GM12878 (cell line): ENCODE measurements at regions not wholly inside any gene's neighbourhood (a gene's known extent, or its start where the extent isn't known, plus 50 kb on each side); places are given as distances from the start of the nearest gene placed in this dataset.

Experiments
- ATAC-seq: fragments of 200-7000 bp; cut with Tn5 transposase; 3 replicates; pipeline ENCODE4 v1.9.1; 2020; ENCODE audit warnings: mild to moderate bottlenecking, moderate library complexity
- BruUV-seq: library from RNA; stranded (reverse); fragments of 400-500 nt; replicated peaks from 2 replicates; lab custom pipeline; 2021; lab: Mats Ljungman, UMichigan
- CTCF ChIA-PET: fragments of 300-600 bp; sonication (Branson Sonifier 250); formaldehyde crosslinking; extraction: SDS; loops from one replicate; lab custom pipeline; 2021; ENCODE audit warnings: inconsistent platforms; lab: Yijun Ruan, JAX
- POLR2A ChIA-PET: fragments of 350-600 bp; formaldehyde crosslinking; extraction: SDS; loops from one replicate; lab custom pipeline; 2021; ENCODE audit warnings: inconsistent platforms; lab: Charles Lee
- RAD21 ChIA-PET: fragments of 300-600 bp; sonication (Branson Sonifier 250); formaldehyde crosslinking; loops from one replicate; lab custom pipeline; 2023; ENCODE audit warnings: antibody characterized with exemption; ENCODE audit not compliant: unreplicated experiment; lab: Charles Lee
- SMC1A ChIA-PET: fragments of 300-600 bp; sonication (Branson Sonifier 250); formaldehyde crosslinking; loops from one replicate; lab custom pipeline; 2023; ENCODE audit not compliant: unreplicated experiment, uncharacterized antibody; lab: Charles Lee
- DNase-seq: peaks from one replicate; pipeline ENCODE4 v3.0.0-alpha.2; 2011; ENCODE audit warnings: low read depth, low spot score
- FAIRE-seq: peaks from 3 replicates; lab custom pipeline; 2011; peaks lifted over from hg19 to GRCh38; lab: Jason Lieb, UNC
- H2AFZ ChIP-seq: 2 replicates; pipeline ENCODE4 v1.6.0; 2011; ENCODE audit warnings: low read depth, low read length, control low read depth; ENCODE audit not compliant: control insufficient read depth
- H3K27ac ChIP-seq: 2 replicates; pipeline ENCODE4 v1.5.1; 2011; ENCODE audit warnings: control low read depth; ENCODE audit not compliant: control insufficient read depth, insufficient read depth
- H3K27me3 ChIP-seq, 2 experiments: replicated peaks in 1 of 2; 2 replicates each; pipeline versions ENCODE4 v1.6.0 to v1.6.1; 2011; ENCODE audit warnings: low read length in 1 of 2; ENCODE audit not compliant: control insufficient read depth in 2 of 2, insufficient read depth in 2 of 2
- H3K36me3 ChIP-seq, 2 experiments: 2 replicates each; pipeline ENCODE4 v1.5.1; 2011; ENCODE audit warnings: low read length in 1 of 2; ENCODE audit not compliant: control insufficient read depth in 2 of 2, insufficient read depth in 2 of 2
- H3K4me1 ChIP-seq: 2 replicates; pipeline ENCODE4 v1.6.1; 2011; ENCODE audit warnings: mild to moderate bottlenecking, low read length, moderate library complexity, mixed read lengths; ENCODE audit not compliant: control insufficient read depth, insufficient read depth
- H3K4me2 ChIP-seq: 2 replicates; pipeline ENCODE4 v1.6.0; 2011; ENCODE audit warnings: control low read depth; ENCODE audit not compliant: control insufficient read depth, insufficient read depth
- H3K4me3 ChIP-seq: fragments of 200-600 bp; sonication (generic); 2 replicates; pipeline ENCODE4 v1.5.1; 2016
- H3K79me2 ChIP-seq: 2 replicates; pipeline ENCODE4 v1.6.0; 2011; ENCODE audit warnings: low read length; ENCODE audit not compliant: control insufficient read depth, insufficient read depth
- H3K9ac ChIP-seq: 2 replicates; pipeline ENCODE4 v1.8.0; 2011; ENCODE audit warnings: low read length, control low read depth, mixed read lengths; ENCODE audit not compliant: control insufficient read depth, insufficient read depth
- H3K9me3 ChIP-seq: replicated peaks from 3 replicates; pipeline ENCODE4 v1.5.1; 2011; ENCODE audit warnings: mild to moderate bottlenecking, low read length; ENCODE audit not compliant: control insufficient read depth, insufficient read depth
- H4K20me1 ChIP-seq: 2 replicates; pipeline ENCODE4 v1.6.0; 2011; ENCODE audit not compliant: control insufficient read depth, insufficient read depth
- BHLHE40 ChIP-seq, 2 experiments: fragments of 450-650 bp in 1 of 2; IDR thresholded peaks; 2 replicates each; pipeline ENCODE4 v1.6.1; 2011 to 2017; ENCODE audit warnings: low read depth in 2 of 2, borderline replicate concordance in 1 of 2, improper control_type of control experiment in 1 of 2, low read length in 1 of 2, mild to moderate bottlenecking in 1 of 2
- BMI1 ChIP-seq: fragments of 450-650 bp; IDR thresholded peaks from 2 replicates; pipeline ENCODE4 v1.6.1; 2016; ENCODE audit warnings: mild to moderate bottlenecking, moderate library complexity, borderline replicate concordance
- E2F4 ChIP-seq: IDR thresholded peaks from 2 replicates; pipeline ENCODE4 v1.6.1; 2012; ENCODE audit warnings: low read depth, low read length, improper control_type of control experiment
- FOXM1 ChIP-seq: IDR thresholded peaks from 2 replicates; pipeline ENCODE4 v1.6.1; 2012; ENCODE audit warnings: low read depth, mild to moderate bottlenecking, inconsistent platforms, low read length, moderate library complexity
- NRF1 ChIP-seq: conservative IDR thresholded peaks from 2 replicates; pipeline ENCODE4 v1.6.1; 2011; ENCODE audit warnings: mild to moderate bottlenecking, low read depth, low read length, improper control_type of control experiment
- RELB ChIP-seq: fragments of 450-650 bp; IDR thresholded peaks from 2 replicates; pipeline ENCODE4 v1.6.1; 2017; ENCODE audit warnings: low read depth, mild to moderate bottlenecking, moderate library complexity
- SREBF1 ChIP-seq: IDR thresholded peaks from 2 replicates; pipeline ENCODE4 v1.6.1; 2012; ENCODE audit warnings: mild to moderate bottlenecking, low read length
- WGBS: methylation state at CpG from one replicate; pipeline ENCODE4 v1.1.6; 2016; ENCODE audit warnings: low lambda C conversion rate; ENCODE audit not compliant: insufficient replicate concordance, insufficient coverage; ENCODE audit errors: missing lambda C conversion rate; 5-methylcytosine and 5-hydroxymethylcytosine counted together
- in situ Hi-C: fragments of 300-500 bp; cut with MboI; formaldehyde crosslinking; loops from 9 replicates; pipeline ENCODE4 v1.14.3; 2018; ENCODE audit warnings: mixed read lengths
- intact Hi-C: fragments of 100-400 bp; cut with micrococcal nuclease; formaldehyde crosslinking; loops from one replicate; pipeline ENCODE4 v1.14.2; 2022; ENCODE audit not compliant: unreplicated experiment

GRCh38 chr5:54820346-54821134, 164.9 kb downstream of the ESM1 start:
- ChIA-PET CTCF (no interaction called here), POLR2A (interaction anchor here (0.6 kb wide), 1 partner anchor 152 kb away, joined by 3 read pairs; no protein-coding TSS in a partner anchor)
- WGBS: 53% methylated on average over 3 of the region's 3 CpGs

More at GRCh38 chr5:54820346-54821134, 164.9 kb downstream of the ESM1 start:
- H3K4me1 ChIP-seq: no peaks in the 10 kb centered on the region
- no peak overlapping the region for H3K4me2 ChIP-seq
- H3K27ac ChIP-seq: no peak overlapping the region
- RAD21 ChIA-PET: no interaction called here
- H3K9ac ChIP-seq: no peak overlapping the region
- FAIRE-seq (no peak), ATAC-seq (no peak), DNase-seq (no peak)
- H3K27me3 ChIP-seq: no peaks in the 10 kb centered on the region
- intact Hi-C loops (no loop called here), in situ Hi-C loops (no loop called here)
- no peaks in the 10 kb centered on the region for H3K79me2 ChIP-seq
- H2AFZ ChIP-seq: no peak overlapping the region
- no TSS peak for BruUV-seq
- TF ChIP-seq E2F4: no peak
- no peak for TF ChIP-seq NRF1
- TF ChIP-seq BHLHE40 (IDR thresholded peaks at IDR 0.05; ENCODE audit: borderline replicate concordance in 1 of 2, low read depth in 2 of 2, low read length in 1 of 2): no peak
- no peak for TF ChIP-seq FOXM1
- TF ChIP-seq RELB: no peak
- no peak for TF ChIP-seq BMI1
- TF ChIP-seq SREBF1: no peak
- no peaks in the 10 kb centered on the region for H3K36me3 ChIP-seq
- H3K4me3 ChIP-seq: no peak overlapping the region
- H3K9me3 ChIP-seq: no peaks in the 10 kb centered on the region
- H4K20me1 ChIP-seq: no peaks in the 10 kb centered on the region
- SMC1A ChIA-PET: no interaction called here
